ENCODE measurements at regions not wholly inside any gene's neighbourhood (a gene's known extent, or its start where the extent isn't known, plus 50 kb on each side); places are given as distances from the start of the nearest gene placed in this dataset.

DNA sequence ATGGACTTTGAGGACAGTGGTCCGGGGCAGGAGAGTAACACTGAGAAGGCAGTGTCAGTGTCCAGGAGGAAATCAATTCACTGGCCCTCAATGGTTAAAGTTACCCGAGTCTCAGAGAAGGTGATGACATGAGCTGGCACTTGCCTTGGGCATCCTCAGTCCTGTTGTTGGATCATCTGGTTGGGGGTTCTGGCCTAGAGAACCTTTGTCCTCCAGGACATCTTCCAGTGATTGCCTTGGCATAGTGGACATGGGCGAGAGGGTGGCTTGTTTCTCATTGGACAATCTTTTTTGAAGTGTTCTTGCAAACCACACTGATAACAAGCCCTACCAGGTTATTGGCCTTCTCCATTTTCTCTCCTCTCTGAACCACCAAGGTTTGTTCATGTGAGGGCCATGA lies 83.4 kb upstream of the TERB2 start:
- TF ChIP-seq JUN (IDR thresholded peaks at IDR 0.05; ENCODE audit: borderline replicate concordance, low read depth, low read length), result no peak
- no peak for TF ChIP-seq JUN (CRISPR knock-in tag; IDR thresholded peaks at IDR 0.05; ENCODE audit: borderline replicate concordance)
- TF ChIP-seq, protein P1, sequence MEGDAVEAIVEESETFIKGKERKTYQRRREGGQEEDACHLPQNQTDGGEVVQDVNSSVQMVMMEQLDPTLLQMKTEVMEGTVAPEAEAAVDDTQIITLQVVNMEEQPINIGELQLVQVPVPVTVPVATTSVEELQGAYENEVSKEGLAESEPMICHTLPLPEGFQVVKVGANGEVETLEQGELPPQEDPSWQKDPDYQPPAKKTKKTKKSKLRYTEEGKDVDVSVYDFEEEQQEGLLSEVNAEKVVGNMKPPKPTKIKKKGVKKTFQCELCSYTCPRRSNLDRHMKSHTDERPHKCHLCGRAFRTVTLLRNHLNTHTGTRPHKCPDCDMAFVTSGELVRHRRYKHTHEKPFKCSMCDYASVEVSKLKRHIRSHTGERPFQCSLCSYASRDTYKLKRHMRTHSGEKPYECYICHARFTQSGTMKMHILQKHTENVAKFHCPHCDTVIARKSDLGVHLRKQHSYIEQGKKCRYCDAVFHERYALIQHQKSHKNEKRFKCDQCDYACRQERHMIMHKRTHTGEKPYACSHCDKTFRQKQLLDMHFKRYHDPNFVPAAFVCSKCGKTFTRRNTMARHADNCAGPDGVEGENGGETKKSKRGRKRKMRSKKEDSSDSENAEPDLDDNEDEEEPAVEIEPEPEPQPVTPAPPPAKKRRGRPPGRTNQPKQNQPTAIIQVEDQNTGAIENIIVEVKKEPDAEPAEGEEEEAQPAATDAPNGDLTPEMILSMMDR (IDR thresholded peaks at IDR 0.05 in 2 of 3, conservative IDR thresholded peaks at IDR 0.05 in 1 of 3; ENCODE audit: insufficient read depth in 2 of 3, low read depth in 1 of 3, low read length in 3 of 3), result no peak
- TF ChIP-seq MXI1 (IDR thresholded peaks at IDR 0.05; ENCODE audit: low read depth, low read length), result no peak

Measured in K562 (cell line).